ENCODE measurements at regions not wholly inside any gene's neighbourhood (a gene's known extent, or its start where the extent isn't known, plus 50 kb on each side); places are given as distances from the start of the nearest gene placed in this dataset.
"Not testable (repeated sequence)": the region's sequence is repeated elsewhere in the genome, so short reads cannot be mapped to it uniquely, and the experiment has no call there.

- DNase-seq: no peak
Observed at GRCh38 chr16:63183743-63184142, 1147.5 kb upstream of the CDH8 start.

- no peak for DNase-seq
Observed at GRCh38 chr16:63175313-63175712, 1139.1 kb upstream of the CDH8 start.

GRCh38 chr16:63174801-63175200 is 1138.6 kb upstream of the CDH8 start:
- no peak for DNase-seq

GRCh38 chr16:63171545-63171944 is 1135.3 kb upstream of the CDH8 start:
- DNase-seq: no peak

- no peak for DNase-seq
Observed at GRCh38 chr16:63169100-63169499, 1132.9 kb upstream of the CDH8 start.

GRCh38 chr16:63157818-63158217 is 1121.6 kb upstream of the CDH8 start:
- no peak for DNase-seq

GRCh38 chr16:63146251-63146650 is 1110.0 kb upstream of the CDH8 start:
- DNase-seq: no peak

GRCh38 chr16:63145411-63145810 is 1109.2 kb upstream of the CDH8 start:
- no peak for DNase-seq

- DNase-seq: no peak
Observed at GRCh38 chr16:63135069-63135468, 1098.8 kb upstream of the CDH8 start.

GRCh38 chr16:63131503-63131902 is 1095.3 kb upstream of the CDH8 start:
- DNase-seq: no peak

- DNase-seq: no peak
Observed at GRCh38 chr16:63130942-63131341, 1094.7 kb upstream of the CDH8 start.

- DNase-seq: no peak
Observed at GRCh38 chr16:63129411-63130125, 1093.3 kb upstream of the CDH8 start.

GRCh38 chr16:63119905-63120304 is 1083.7 kb upstream of the CDH8 start:
- DNase-seq: not testable (repeated sequence)

- DNase-seq: no peak
Observed at GRCh38 chr16:63100082-63100481, 1063.8 kb upstream of the CDH8 start.

- no peak for DNase-seq
Observed at GRCh38 chr16:63096857-63097256, 1060.6 kb upstream of the CDH8 start.

- no peak for DNase-seq
Observed at GRCh38 chr16:63092736-63093135, 1056.5 kb upstream of the CDH8 start.

- no peak for DNase-seq
Observed at GRCh38 chr16:63082101-63082500, 1045.9 kb upstream of the CDH8 start.

- no peak for DNase-seq
Observed at GRCh38 chr16:63080746-63081145, 1044.5 kb upstream of the CDH8 start.

GRCh38 chr16:63069047-63069446 is 1032.8 kb upstream of the CDH8 start:
- no peak for DNase-seq

- DNase-seq: no peak
Observed at GRCh38 chr16:63067141-63067540, 1030.9 kb upstream of the CDH8 start.

GRCh38 chr16:63066552-63066951 is 1030.3 kb upstream of the CDH8 start:
- no peak for DNase-seq

GRCh38 chr16:63061319-63061718 is 1025.1 kb upstream of the CDH8 start:
- DNase-seq: no peak

- no peak for DNase-seq
Observed at GRCh38 chr16:63059676-63060075, 1023.4 kb upstream of the CDH8 start.

GRCh38 chr16:63057341-63057740 is 1021.1 kb upstream of the CDH8 start:
- DNase-seq: no peak

- DNase-seq: no peak
Observed at GRCh38 chr16:63050391-63050790, 1014.2 kb upstream of the CDH8 start.

Data from NCI-H526 treated with DMSO at 0.1 percent for 48 hours (cell line).